Progenitor cell of endocrine pancreas (in vitro differentiated cells): ENCODE measurements at regions not wholly inside any gene's neighbourhood (a gene's known extent, or its start where the extent isn't known, plus 50 kb on each side); places are given as distances from the start of the nearest gene placed in this dataset.

Source experiments
- DNase-seq: peaks from one replicate; pipeline ENCODE4 v3.0.0; 2021; ENCODE audit warnings: low spot score; ENCODE audit not compliant: unreplicated experiment
- H3K27ac Mint-ChIP-seq: 2 replicates; pipeline ENCODE4 v1.8.0; 2021; ENCODE audit warnings: mild to moderate bottlenecking, moderate library complexity, mixed read lengths
- H3K27me3 Mint-ChIP-seq: 2 replicates; pipeline ENCODE4 v1.8.0; 2021; ENCODE audit warnings: mixed read lengths
- H3K36me3 Mint-ChIP-seq: 2 replicates; pipeline ENCODE4 v1.8.0; 2022; ENCODE audit warnings: mixed read lengths; ENCODE audit not compliant: insufficient read depth
- H3K4me1 Mint-ChIP-seq: 2 replicates; pipeline ENCODE4 v1.8.0; 2021; ENCODE audit warnings: low read depth, mixed read lengths
- H3K4me3 Mint-ChIP-seq: 2 replicates; pipeline ENCODE4 v1.8.0; 2021; ENCODE audit warnings: low read depth, mild to moderate bottlenecking, moderate library complexity, mixed read lengths
- H3K9me3 Mint-ChIP-seq: 2 replicates; pipeline ENCODE4 v1.8.0; 2021; ENCODE audit warnings: low read depth, mixed read lengths
- CTCF ChIP-seq: fragments of 200-600 bp; sonication (generic); IDR thresholded peaks from one replicate; pipeline ENCODE4 v1.5.0; 2021; ENCODE audit warnings: antibody characterized with exemption, mild to moderate bottlenecking; ENCODE audit not compliant: unreplicated experiment

GRCh38 chr4:66609014-66609413 lies 936.3 kb downstream of the CENPC start:
- H3K27ac Mint-ChIP-seq = no peak overlapping the region

GRCh38 chr4:66606908-66607307 lies 936.6 kb upstream of the EPHA5 start:
- Mint-ChIP-seq H3K4me1 (no peaks in the 10 kb centered on the region), H3K27me3 (no peaks in the 10 kb centered on the region), H3K9me3 (no peaks in the 10 kb centered on the region), H3K36me3 (no peaks in the 10 kb centered on the region), H3K27ac (no peak overlapping the region), H3K4me3 (no peak overlapping the region)
- TF ChIP-seq CTCF = no peak
- no peak for DNase-seq

More at GRCh38 chr4:66609014-66609413, 936.3 kb downstream of the CENPC start:
- H3K4me3 Mint-ChIP-seq = no peak overlapping the region
- TF ChIP-seq CTCF = no peak
- DNase-seq = no peak
- peaks cover 6% of the 10 kb centered on the region for H3K9me3 Mint-ChIP-seq
- H3K27me3 Mint-ChIP-seq = no peaks in the 10 kb centered on the region
- no peaks in the 10 kb centered on the region for H3K4me1 Mint-ChIP-seq
- no peaks in the 10 kb centered on the region for H3K36me3 Mint-ChIP-seq

- Mint-ChIP-seq H3K9me3 (no peaks in the 10 kb centered on the region), H3K36me3 (no peaks in the 10 kb centered on the region), H3K27ac (no peak overlapping the region), H3K27me3 (no peaks in the 10 kb centered on the region), H3K4me1 (no peaks in the 10 kb centered on the region), H3K4me3 (no peak overlapping the region)
- DNase-seq = no peak
- TF ChIP-seq CTCF = no peak
Measured at GRCh38 chr4:66606215-66606614, 935.9 kb upstream of the EPHA5 start.

GRCh38 chr4:66604192-66604591 lies 933.9 kb upstream of the EPHA5 start:
- DNase-seq = no peak
- TF ChIP-seq CTCF = no peak
- no peaks in the 10 kb centered on the region for H3K36me3 Mint-ChIP-seq
- no peaks in the 10 kb centered on the region for H3K27me3 Mint-ChIP-seq
- H3K4me3 Mint-ChIP-seq = no peak overlapping the region
- peaks cover 4% of the 10 kb centered on the region for H3K9me3 Mint-ChIP-seq
- H3K4me1 Mint-ChIP-seq = no peaks in the 10 kb centered on the region
- H3K27ac Mint-ChIP-seq = no peak overlapping the region

GRCh38 chr4:66602622-66603021 lies 932.3 kb upstream of the EPHA5 start:
- H3K27me3 Mint-ChIP-seq = no peaks in the 10 kb centered on the region

More at GRCh38 chr4:66602622-66603021, 932.3 kb upstream of the EPHA5 start:
- no peak for DNase-seq
- Mint-ChIP-seq H3K4me1 (no peaks in the 10 kb centered on the region), H3K27ac (no peak overlapping the region), H3K9me3 (peaks cover 4% of the 10 kb centered on the region), H3K4me3 (no peak overlapping the region), H3K36me3 (no peaks in the 10 kb centered on the region)
- TF ChIP-seq CTCF = no peak
